MCF 10A (cell line): ENCODE measurements at regions not wholly inside any gene's neighbourhood (a gene's known extent, or its start where the extent isn't known, plus 50 kb on each side); places are given as distances from the start of the nearest gene placed in this dataset.

Experiments used
- BruUV-seq: library from RNA; stranded (reverse); fragments of 400-500 nt; replicated peaks from 2 replicates; lab custom pipeline; 2021; lab: Mats Ljungman, UMichigan
- CTCF ChIA-PET: fragments of 300-600 bp; sonication (Branson Sonifier 250); formaldehyde crosslinking; extraction: SDS; loops from one replicate; lab custom pipeline; 2021; ENCODE audit warnings: antibody characterized with exemption, inconsistent platforms; lab: Yijun Ruan, JAX
- POLR2A ChIA-PET: fragments of 300-600, 350-650 bp; sonication (Branson Sonifier 250); formaldehyde crosslinking; extraction: SDS; loops from one replicate; lab custom pipeline; 2020; ENCODE audit warnings: antibody characterized with exemption, inconsistent platforms; lab: Yijun Ruan, JAX
- DNase-seq: peaks from one replicate; pipeline ENCODE4 v3.0.0-alpha.2; 2018; ENCODE audit not compliant: unreplicated experiment
- H3K27ac Mint-ChIP-seq: one replicate; pipeline ENCODE4 v1.8.0; 2022; ENCODE audit warnings: mild to moderate bottlenecking, low read depth, mixed read lengths; ENCODE audit not compliant: unreplicated experiment
- H3K27me3 Mint-ChIP-seq: one replicate; pipeline ENCODE4 v1.8.0; 2022; ENCODE audit warnings: mixed read lengths; ENCODE audit not compliant: insufficient read depth, unreplicated experiment
- H3K36me3 Mint-ChIP-seq: one replicate; pipeline ENCODE4 v1.8.0; 2022; ENCODE audit warnings: mild to moderate bottlenecking, moderate library complexity, mixed read lengths; ENCODE audit not compliant: insufficient read depth, unreplicated experiment
- H3K4me1 Mint-ChIP-seq: one replicate; pipeline ENCODE4 v1.8.0; 2022; ENCODE audit warnings: mixed read lengths; ENCODE audit not compliant: insufficient read depth, unreplicated experiment
- H3K4me3 Mint-ChIP-seq: one replicate; pipeline ENCODE4 v1.8.0; 2022; ENCODE audit warnings: mild to moderate bottlenecking, moderate library complexity, mixed read lengths; ENCODE audit not compliant: unreplicated experiment
- H3K9me3 Mint-ChIP-seq: one replicate; pipeline ENCODE4 v1.8.0; 2022; ENCODE audit warnings: mixed read lengths; ENCODE audit not compliant: unreplicated experiment
- intact Hi-C: fragments of 100-400 bp; cut with micrococcal nuclease; formaldehyde crosslinking; loops from 2 replicates; pipeline ENCODE4 v1.14.1; 2022
- TF ChIP-seq, protein P1 (sequence below): fragments of 200-600 bp; IDR thresholded peaks from one replicate; pipeline ENCODE4 v1.8.0; 2022; ENCODE audit warnings: antibody characterized with exemption, mild to moderate bottlenecking; ENCODE audit not compliant: unreplicated experiment

DNA sequence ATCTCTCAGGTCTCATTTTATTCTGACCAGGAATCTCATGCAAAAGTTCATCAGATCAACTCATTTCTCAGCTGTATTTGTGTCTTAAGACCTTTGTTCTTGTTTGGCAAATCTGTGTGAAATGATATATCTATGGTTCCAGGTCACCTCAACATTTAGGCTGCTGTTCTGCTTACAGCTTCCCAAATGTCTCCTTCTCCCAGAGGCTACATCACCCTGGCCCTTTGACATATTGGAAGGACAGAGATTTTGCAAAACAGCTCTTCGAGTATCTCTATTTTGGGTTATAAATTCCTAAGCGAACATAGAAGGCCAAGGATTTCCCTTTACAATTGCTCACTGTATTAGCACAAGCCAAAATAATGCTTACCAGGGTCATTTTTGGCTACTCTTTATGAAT lies 57.5 kb upstream of the GIMD1 start:
- no peaks in the 10 kb centered on the region for H3K27me3 Mint-ChIP-seq
- H3K27ac Mint-ChIP-seq = no peak overlapping the region
- H3K9me3 Mint-ChIP-seq = no peaks in the 10 kb centered on the region
- CTCF ChIA-PET = interaction anchor here (1.0 kb wide), 1 partner anchor 10 kb away, joined by 4 read pairs; no protein-coding TSS in a partner anchor
- no peak for DNase-seq
- no peaks in the 10 kb centered on the region for H3K36me3 Mint-ChIP-seq
- BruUV-seq = no TSS peak
- H3K4me1 Mint-ChIP-seq = no peaks in the 10 kb centered on the region
- no peak overlapping the region for H3K4me3 Mint-ChIP-seq
- TF ChIP-seq, protein P1, sequence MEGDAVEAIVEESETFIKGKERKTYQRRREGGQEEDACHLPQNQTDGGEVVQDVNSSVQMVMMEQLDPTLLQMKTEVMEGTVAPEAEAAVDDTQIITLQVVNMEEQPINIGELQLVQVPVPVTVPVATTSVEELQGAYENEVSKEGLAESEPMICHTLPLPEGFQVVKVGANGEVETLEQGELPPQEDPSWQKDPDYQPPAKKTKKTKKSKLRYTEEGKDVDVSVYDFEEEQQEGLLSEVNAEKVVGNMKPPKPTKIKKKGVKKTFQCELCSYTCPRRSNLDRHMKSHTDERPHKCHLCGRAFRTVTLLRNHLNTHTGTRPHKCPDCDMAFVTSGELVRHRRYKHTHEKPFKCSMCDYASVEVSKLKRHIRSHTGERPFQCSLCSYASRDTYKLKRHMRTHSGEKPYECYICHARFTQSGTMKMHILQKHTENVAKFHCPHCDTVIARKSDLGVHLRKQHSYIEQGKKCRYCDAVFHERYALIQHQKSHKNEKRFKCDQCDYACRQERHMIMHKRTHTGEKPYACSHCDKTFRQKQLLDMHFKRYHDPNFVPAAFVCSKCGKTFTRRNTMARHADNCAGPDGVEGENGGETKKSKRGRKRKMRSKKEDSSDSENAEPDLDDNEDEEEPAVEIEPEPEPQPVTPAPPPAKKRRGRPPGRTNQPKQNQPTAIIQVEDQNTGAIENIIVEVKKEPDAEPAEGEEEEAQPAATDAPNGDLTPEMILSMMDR = no peak
- POLR2A ChIA-PET = interaction anchor here (0.7 kb wide), 1 partner anchor 13 kb away, joined by 3 read pairs; no protein-coding TSS in a partner anchor
- intact Hi-C loops = no loop called here

DNA sequence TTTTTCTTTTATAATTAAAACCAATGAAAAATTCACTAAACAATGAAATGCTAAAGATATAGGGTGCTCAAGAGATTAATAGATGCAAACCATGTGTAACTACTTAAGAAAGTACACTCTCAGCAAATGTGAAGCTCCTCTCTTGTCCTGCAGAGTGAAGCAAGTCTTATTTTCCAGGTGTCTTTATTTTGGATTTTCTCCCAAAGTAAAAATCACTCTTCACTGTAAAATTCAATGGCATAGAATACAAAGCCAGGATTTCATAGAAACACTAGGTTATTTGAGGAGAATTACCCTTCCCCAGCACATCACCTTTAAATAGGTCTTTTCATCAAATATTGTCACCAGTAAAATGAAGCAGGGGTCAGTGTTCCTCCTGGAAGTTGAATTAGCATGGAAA lies 57.0 kb upstream of the GIMD1 start:
- ChIA-PET POLR2A (interaction anchor here (0.7 kb wide), 1 partner anchor 14 kb away, joined by 3 read pairs; no protein-coding TSS in a partner anchor), CTCF (interaction anchor here (1.0 kb wide), 1 partner anchor 9 kb away, joined by 4 read pairs; no protein-coding TSS in a partner anchor)

DNA sequence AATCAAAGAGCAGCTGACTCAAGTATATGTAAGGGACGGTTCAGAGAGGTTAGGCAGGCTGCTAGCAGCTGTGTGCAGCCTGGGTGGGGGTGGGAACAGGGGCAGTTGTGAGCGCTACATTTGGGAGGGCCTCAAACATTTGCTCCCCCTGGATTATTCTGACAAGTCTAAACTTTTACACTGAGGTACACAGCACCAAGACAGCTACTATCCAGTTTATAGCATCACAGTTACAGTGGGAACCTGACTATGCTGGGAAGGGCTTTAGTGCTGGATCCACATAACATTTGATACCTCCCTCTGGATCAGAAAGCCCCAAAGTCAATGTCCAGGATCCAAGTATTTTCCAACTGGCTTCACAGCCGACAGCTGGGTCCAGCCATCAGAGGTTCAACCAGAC lies 55.8 kb upstream of the GIMD1 start:
- Mint-ChIP-seq H3K9me3 (no peaks in the 10 kb centered on the region), H3K4me1 (no peaks in the 10 kb centered on the region), H3K36me3 (no peaks in the 10 kb centered on the region), H3K4me3 (no peak overlapping the region), H3K27ac (no peak overlapping the region), H3K27me3 (no peaks in the 10 kb centered on the region)
- intact Hi-C loops = no loop called here
- no TSS peak for BruUV-seq
- POLR2A ChIA-PET = no interaction called here
- TF ChIP-seq, protein P1 = no peak
- DNase-seq = no peak
- CTCF ChIA-PET = interaction anchor here (0.6 kb wide), 1 partner anchor 955 kb away, joined by 3 read pairs; no protein-coding TSS in a partner anchor

More for the DNA sequence above, 57.0 kb upstream of the GIMD1 start:
- Mint-ChIP-seq H3K9me3 (no peaks in the 10 kb centered on the region), H3K27ac (no peak overlapping the region), H3K27me3 (no peaks in the 10 kb centered on the region), H3K36me3 (no peaks in the 10 kb centered on the region), H3K4me3 (no peak overlapping the region), H3K4me1 (no peaks in the 10 kb centered on the region)
- BruUV-seq = no TSS peak
- intact Hi-C loops = no loop called here
- no peak for DNase-seq
- TF ChIP-seq, protein P1 = no peak

- TF ChIP-seq, protein P1 = no peak
- CTCF ChIA-PET = no interaction called here
- Mint-ChIP-seq H3K27me3 (no peaks in the 10 kb centered on the region), H3K9me3 (no peaks in the 10 kb centered on the region), H3K4me3 (no peak overlapping the region), H3K27ac (no peak overlapping the region), H3K36me3 (no peaks in the 10 kb centered on the region), H3K4me1 (no peaks in the 10 kb centered on the region)
- intact Hi-C loops = no loop called here
- no TSS peak for BruUV-seq
- DNase-seq = no peak
- POLR2A ChIA-PET = no interaction called here
Measured at GRCh38 chr4:106423791-106424190, 55.2 kb upstream of the GIMD1 start.
